ENCODE measurements at regions not wholly inside any gene's neighbourhood (a gene's known extent, or its start where the extent isn't known, plus 50 kb on each side); places are given as distances from the start of the nearest gene placed in this dataset.

DNA sequence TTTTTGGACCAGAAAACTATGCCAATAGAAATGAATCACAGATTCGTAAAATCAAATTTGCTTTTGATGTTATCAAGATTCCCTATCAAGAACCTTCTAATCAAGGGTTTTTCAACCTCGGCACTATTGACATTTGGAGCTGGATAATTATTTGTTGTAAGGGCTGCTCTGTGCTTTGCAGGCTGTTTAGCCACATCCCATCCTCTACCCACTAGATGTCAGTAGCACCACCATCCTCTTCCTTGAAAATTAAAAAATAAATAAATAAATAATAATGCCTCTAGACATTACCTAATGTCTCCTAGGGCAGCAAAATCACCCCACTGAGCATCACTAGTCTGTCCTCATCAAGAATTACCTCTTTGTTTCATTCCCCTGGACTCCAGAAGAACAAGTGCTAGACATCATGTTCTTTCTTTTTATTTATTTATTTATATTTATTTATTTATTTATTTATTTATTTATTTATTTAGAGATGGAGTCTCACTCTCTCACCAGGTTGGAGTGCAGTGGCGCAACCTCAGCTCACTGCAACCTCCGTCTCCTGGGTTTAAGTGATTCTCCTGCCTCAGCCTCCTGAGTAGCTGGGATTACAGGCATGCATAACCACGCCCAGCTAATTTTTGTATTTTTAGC lies 744.7 kb downstream of the KCNA4 start:
- no peak overlapping the region for H3K27ac ChIP-seq (ENCODE audit: low read length)
- no peaks in the 10 kb centered on the region for H3K79me2 ChIP-seq (ENCODE audit: insufficient read depth, low read length)
- no peak for TF ChIP-seq EZH2 (IDR thresholded peaks at IDR 0.05; ENCODE audit: borderline replicate concordance, low read depth, low read length, severe bottlenecking)
- TF ChIP-seq, protein P1, sequence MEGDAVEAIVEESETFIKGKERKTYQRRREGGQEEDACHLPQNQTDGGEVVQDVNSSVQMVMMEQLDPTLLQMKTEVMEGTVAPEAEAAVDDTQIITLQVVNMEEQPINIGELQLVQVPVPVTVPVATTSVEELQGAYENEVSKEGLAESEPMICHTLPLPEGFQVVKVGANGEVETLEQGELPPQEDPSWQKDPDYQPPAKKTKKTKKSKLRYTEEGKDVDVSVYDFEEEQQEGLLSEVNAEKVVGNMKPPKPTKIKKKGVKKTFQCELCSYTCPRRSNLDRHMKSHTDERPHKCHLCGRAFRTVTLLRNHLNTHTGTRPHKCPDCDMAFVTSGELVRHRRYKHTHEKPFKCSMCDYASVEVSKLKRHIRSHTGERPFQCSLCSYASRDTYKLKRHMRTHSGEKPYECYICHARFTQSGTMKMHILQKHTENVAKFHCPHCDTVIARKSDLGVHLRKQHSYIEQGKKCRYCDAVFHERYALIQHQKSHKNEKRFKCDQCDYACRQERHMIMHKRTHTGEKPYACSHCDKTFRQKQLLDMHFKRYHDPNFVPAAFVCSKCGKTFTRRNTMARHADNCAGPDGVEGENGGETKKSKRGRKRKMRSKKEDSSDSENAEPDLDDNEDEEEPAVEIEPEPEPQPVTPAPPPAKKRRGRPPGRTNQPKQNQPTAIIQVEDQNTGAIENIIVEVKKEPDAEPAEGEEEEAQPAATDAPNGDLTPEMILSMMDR (IDR thresholded peaks at IDR 0.05; ENCODE audit: borderline replicate concordance, extremely low read depth, low read length, poor library complexity, severe bottlenecking): no peak
- H4K20me1 ChIP-seq (ENCODE audit: insufficient read depth, low read length): no peaks in the 10 kb centered on the region
- H3K4me2 ChIP-seq (ENCODE audit: insufficient read depth, low read length): no peak overlapping the region
- H3K4me3 ChIP-seq (ENCODE audit: low read depth in 1 of 2, low read length in 2 of 2): no peak overlapping the region
- H2AFZ ChIP-seq (ENCODE audit: low read depth, low read length): no peak overlapping the region
- H3K27me3 ChIP-seq (ENCODE audit: insufficient read depth, low read length, poor library complexity): no peaks in the 10 kb centered on the region
- no peak for ATAC-seq (ENCODE audit: insufficient read depth, low read depth)
- H3K36me3 ChIP-seq (ENCODE audit: insufficient read depth, low read length): no peaks in the 10 kb centered on the region
- H3K4me1 ChIP-seq (ENCODE audit: insufficient read depth, low read length): no peaks in the 10 kb centered on the region
- no peaks in the 10 kb centered on the region for H3K9me3 ChIP-seq (ENCODE audit: insufficient read depth, low read length, severe bottlenecking)
- DNase-seq: no peak
- no peak overlapping the region for H3K9ac ChIP-seq (ENCODE audit: low read depth, low read length)

DNA sequence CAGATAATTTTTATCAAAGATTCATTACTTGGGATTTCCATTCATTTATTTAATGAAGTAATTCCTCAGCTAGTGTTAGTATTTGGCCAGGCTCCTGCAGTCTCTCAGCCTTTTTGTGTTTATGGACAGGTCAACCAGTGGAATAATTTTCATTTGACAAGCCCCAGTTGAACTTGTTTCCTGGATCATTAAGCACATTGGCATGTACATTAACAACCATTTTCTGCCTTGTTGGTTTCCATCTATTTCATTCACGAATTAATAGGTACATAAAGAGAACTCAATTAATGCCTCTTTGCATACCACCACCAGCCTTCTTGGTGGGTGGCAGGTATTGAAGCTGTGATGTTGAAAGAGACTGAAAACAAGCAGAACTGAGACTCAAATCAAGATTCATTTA lies 745.2 kb downstream of the KCNA4 start:
- Histone ChIP-seq H3K4me2 (ENCODE audit: insufficient read depth, low read length) (no peak overlapping the region), H3K27me3 (ENCODE audit: insufficient read depth, low read length, poor library complexity) (no peaks in the 10 kb centered on the region), H3K9me3 (ENCODE audit: insufficient read depth, low read length, severe bottlenecking) (no peaks in the 10 kb centered on the region), H3K4me3 (ENCODE audit: low read depth in 1 of 2, low read length in 2 of 2) (no peak overlapping the region), H3K79me2 (ENCODE audit: insufficient read depth, low read length) (no peaks in the 10 kb centered on the region), H3K9ac (ENCODE audit: low read depth, low read length) (no peak overlapping the region), H3K4me1 (ENCODE audit: insufficient read depth, low read length) (no peaks in the 10 kb centered on the region), H2AFZ (ENCODE audit: low read depth, low read length) (no peak overlapping the region), H4K20me1 (ENCODE audit: insufficient read depth, low read length) (no peaks in the 10 kb centered on the region), H3K27ac (ENCODE audit: low read length) (no peak overlapping the region), H3K36me3 (ENCODE audit: insufficient read depth, low read length) (no peaks in the 10 kb centered on the region)
- TF ChIP-seq, protein P1 (IDR thresholded peaks at IDR 0.05; ENCODE audit: borderline replicate concordance, extremely low read depth, low read length, poor library complexity, severe bottlenecking): no peak
- no peak for TF ChIP-seq EZH2 (IDR thresholded peaks at IDR 0.05; ENCODE audit: borderline replicate concordance, low read depth, low read length, severe bottlenecking)
- ATAC-seq (ENCODE audit: insufficient read depth, low read depth): no peak
- no peak for DNase-seq

DNA sequence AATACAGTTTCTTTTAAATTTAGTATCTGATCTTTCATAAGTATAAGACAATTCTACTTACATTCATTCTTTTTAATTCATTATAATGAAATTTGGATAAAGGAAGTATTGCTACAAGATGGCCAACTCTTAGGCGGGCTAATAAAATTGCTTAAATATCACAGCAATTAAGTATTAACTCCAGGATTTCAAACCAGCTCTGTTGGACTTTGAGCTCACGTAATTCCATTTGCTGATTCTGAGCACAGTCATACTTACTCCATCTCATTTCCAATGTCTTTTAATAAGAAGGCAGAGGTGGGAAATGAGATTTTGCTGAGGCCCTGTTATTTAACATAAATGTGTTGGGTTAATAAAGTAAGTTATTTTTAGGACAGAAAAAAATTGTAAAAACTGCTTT lies 748.1 kb downstream of the KCNA4 start:
- Histone ChIP-seq H3K4me2 (ENCODE audit: insufficient read depth, low read length) (no peak overlapping the region), H3K4me1 (ENCODE audit: insufficient read depth, low read length) (no peaks in the 10 kb centered on the region), H2AFZ (ENCODE audit: low read depth, low read length) (no peak overlapping the region), H3K9me3 (ENCODE audit: insufficient read depth, low read length, severe bottlenecking) (no peaks in the 10 kb centered on the region), H3K36me3 (ENCODE audit: insufficient read depth, low read length) (no peaks in the 10 kb centered on the region), H4K20me1 (ENCODE audit: insufficient read depth, low read length) (no peaks in the 10 kb centered on the region), H3K27me3 (ENCODE audit: insufficient read depth, low read length, poor library complexity) (no peaks in the 10 kb centered on the region), H3K9ac (ENCODE audit: low read depth, low read length) (no peak overlapping the region), H3K79me2 (ENCODE audit: insufficient read depth, low read length) (no peaks in the 10 kb centered on the region), H3K4me3 (ENCODE audit: low read depth in 1 of 2, low read length in 2 of 2) (no peak overlapping the region), H3K27ac (ENCODE audit: low read length) (no peak overlapping the region)
- DNase-seq (no peak), ATAC-seq (ENCODE audit: insufficient read depth, low read depth) (no peak)
- TF ChIP-seq, protein P1 (IDR thresholded peaks at IDR 0.05; ENCODE audit: borderline replicate concordance, extremely low read depth, low read length, poor library complexity, severe bottlenecking): no peak
- no peak for TF ChIP-seq EZH2 (IDR thresholded peaks at IDR 0.05; ENCODE audit: borderline replicate concordance, low read depth, low read length, severe bottlenecking)

Data from DND-41 (cell line).